Right lobe of liver (tissue), 6 donors: ENCODE measurements at regions not wholly inside any gene's neighbourhood (a gene's known extent, or its start where the extent isn't known, plus 50 kb on each side); places are given as distances from the start of the nearest gene placed in this dataset.
"Not testable (repeated sequence)": the region's sequence is repeated elsewhere in the genome, so short reads cannot be mapped to it uniquely, and the experiment has no call there.

Source experiments
- ATAC-seq, 4 donors: fragments of 200-7000 bp; cut with Tn5 transposase; one replicate each; pipeline ENCODE4 v1.9.1; 2020; ENCODE audit warnings: mild to moderate bottlenecking in 4 of 4, moderate library complexity in 4 of 4
- DNase-seq, 3 donors: peaks; one replicate each; pipeline ENCODE4 v3.0.0-alpha.2; 2020
- H3K27ac ChIP-seq, 3 donors: fragments of 200-600 bp; one replicate each; pipeline ENCODE4 v1.8.0; 2022
- H3K27me3 ChIP-seq, 2 donors: fragments of 200-600 bp; one replicate each; pipeline ENCODE4 v1.8.0; 2022
- H3K36me3 ChIP-seq, 4 donors: fragments of 200-600 bp; sonication (generic) in 1 of 4; one replicate each; pipeline versions ENCODE4 v1.5.1 to v1.8.0; 2017 to 2022; ENCODE audit warnings: control low read depth in 1 of 4
- H3K4me1 ChIP-seq, 4 donors: fragments of 200-600 bp; sonication (generic) in 1 of 4; one replicate each; pipeline versions ENCODE4 v1.5.1 to v1.8.0; 2017 to 2022; ENCODE audit warnings: control low read depth in 1 of 4
- H3K4me3 ChIP-seq, 3 donors: fragments of 200-600 bp; one replicate each; pipeline ENCODE4 v1.8.0; 2022
- H3K9me3 ChIP-seq, 4 donors: fragments of 200-600 bp; sonication (generic) in 1 of 4; one replicate each; pipeline versions ENCODE4 v1.5.1 to v1.8.0; 2017 to 2022; ENCODE audit warnings: control low read depth in 1 of 4
- WGBS: methylation state at CpG from one replicate; pipeline ENCODE4 v1.1.6; 2018; ENCODE audit warnings: low coverage, low lambda C conversion rate; ENCODE audit not compliant: insufficient coverage; ENCODE audit errors: missing lambda C conversion rate; 5-methylcytosine and 5-hydroxymethylcytosine counted together
- intact Hi-C, 2 donors: fragments of 100-400 bp; cut with DNase I; formaldehyde crosslinking; loops; one replicate each; pipeline versions ENCODE4 v1.11.2 to v1.14.1; 2022
- donor health status: DM: no; HTN: yes; CAD: no.
- donor health status: DM: no; HTN: no; CAD: no.
- donor health status: DM: no; HTN: no; CAD: no.
- donor health status: DM: no; HTN: yes; CAD: no.
- donor health status: DM: no; HTN: yes; CAD: no.

GRCh38 chr1:206287759-206288158, 84.4 kb downstream of the SRGAP2 start:
- H3K27me3 ChIP-seq, intact Hi-C loops, H3K36me3 ChIP-seq, DNase-seq, H3K4me1 ChIP-seq, H3K27ac ChIP-seq, H3K9me3 ChIP-seq, H3K4me3 ChIP-seq: not testable (repeated sequence)
- no CpG with 5 or more reads among the region's 2 CpGs for WGBS
- ATAC-seq: peak; percentile 19 to 59 (median 52)

- H3K36me3 ChIP-seq, H3K9me3 ChIP-seq, H3K27ac ChIP-seq, H3K27me3 ChIP-seq, H3K4me1 ChIP-seq, intact Hi-C loops, DNase-seq, H3K4me3 ChIP-seq: not testable (repeated sequence)
- peak; percentile 29 to 55 (median 48) for ATAC-seq
- WGBS: no CpG with 5 or more reads among the region's 3 CpGs
These were observed 85.1 kb downstream of the SRGAP2 start for GRCh38 chr1:206288453-206288852.

- no CpG with 5 or more reads among the region's 5 CpGs for WGBS
- H3K4me3 ChIP-seq, H3K9me3 ChIP-seq, DNase-seq, ATAC-seq, H3K4me1 ChIP-seq, intact Hi-C loops, H3K27ac ChIP-seq, H3K27me3 ChIP-seq, H3K36me3 ChIP-seq: not testable (repeated sequence)
These were observed 94.0 kb downstream of the SRGAP2 start for GRCh38 chr1:206297145-206298031.

GRCh38 chr1:206298032-206298392, 94.7 kb downstream of the SRGAP2 start:
- intact Hi-C loops, H3K27me3 ChIP-seq, H3K27ac ChIP-seq, H3K9me3 ChIP-seq, DNase-seq, H3K4me1 ChIP-seq, ATAC-seq, H3K4me3 ChIP-seq, H3K36me3 ChIP-seq: not testable (repeated sequence)
- 71% methylated on average over 1 of the region's 4 CpGs for whole genome bisulfite sequencing

GRCh38 chr1:206299181-206299791, 95.9 kb downstream of the SRGAP2 start:
- H3K27me3 ChIP-seq, H3K4me1 ChIP-seq, intact Hi-C loops, DNase-seq, H3K4me3 ChIP-seq, H3K27ac ChIP-seq, H3K9me3 ChIP-seq, H3K36me3 ChIP-seq: not testable (repeated sequence)
- WGBS: 70% methylated on average over 2 of the region's 5 CpGs
- ATAC-seq: peak in 1 of 4 donors; percentile 21

- WGBS: no CpG with 5 or more reads among the region's 2 CpGs
- intact Hi-C loops: not testable (repeated sequence)
- ATAC-seq: peak in 3 of 4 donors; percentile 26 to 54 (median 51)
These were observed 96.6 kb downstream of the SRGAP2 start for GRCh38 chr1:206299942-206300341.

GRCh38 chr1:206302056-206302455, 98.7 kb downstream of the SRGAP2 start:
- intact Hi-C loops, H3K4me1 ChIP-seq, H3K9me3 ChIP-seq, DNase-seq, ATAC-seq, H3K27ac ChIP-seq, H3K4me3 ChIP-seq, H3K27me3 ChIP-seq, H3K36me3 ChIP-seq: not testable (repeated sequence)
- WGBS: no CpG with 5 or more reads among the region's 1 CpG

More at GRCh38 chr1:206299942-206300341, 96.6 kb downstream of the SRGAP2 start:
- not testable (repeated sequence) for H3K36me3 ChIP-seq, H3K27ac ChIP-seq, H3K27me3 ChIP-seq, DNase-seq, H3K4me1 ChIP-seq, H3K9me3 ChIP-seq, H3K4me3 ChIP-seq

GRCh38 chr1:206307442-206307841, 104.1 kb downstream of the SRGAP2 start:
- H3K27ac ChIP-seq, intact Hi-C loops, H3K4me1 ChIP-seq, H3K27me3 ChIP-seq, H3K4me3 ChIP-seq, H3K9me3 ChIP-seq, DNase-seq, ATAC-seq, H3K36me3 ChIP-seq: not testable (repeated sequence)
- no CpG with 5 or more reads among the region's 31 CpGs for WGBS

GRCh38 chr1:206310948-206311347, 107.6 kb downstream of the SRGAP2 start:
- H3K27ac ChIP-seq, H3K4me1 ChIP-seq, ATAC-seq, H3K9me3 ChIP-seq, H3K36me3 ChIP-seq, H3K27me3 ChIP-seq, intact Hi-C loops, DNase-seq, H3K4me3 ChIP-seq: not testable (repeated sequence)
- WGBS: no CpG with 5 or more reads among the region's 2 CpGs

GRCh38 chr1:206311611-206312273, 108.4 kb downstream of the SRGAP2 start:
- intact Hi-C loops, H3K9me3 ChIP-seq, H3K36me3 ChIP-seq, ATAC-seq, H3K27me3 ChIP-seq, H3K4me1 ChIP-seq, H3K27ac ChIP-seq, H3K4me3 ChIP-seq, DNase-seq: not testable (repeated sequence)
- WGBS: 100% methylated on average over 1 of the region's 7 CpGs

GRCh38 chr1:206312274-206312665, 108.9 kb downstream of the SRGAP2 start:
- WGBS: 100% methylated on average over 4 of the region's 6 CpGs
- H3K36me3 ChIP-seq: not testable (repeated sequence)

More at GRCh38 chr1:206312274-206312665, 108.9 kb downstream of the SRGAP2 start:
- H3K4me1 ChIP-seq, ATAC-seq, intact Hi-C loops, H3K9me3 ChIP-seq, H3K27me3 ChIP-seq, DNase-seq, H3K27ac ChIP-seq, H3K4me3 ChIP-seq: not testable (repeated sequence)
